ENCODE measurements at regions not wholly inside any gene's neighbourhood (a gene's known extent, or its start where the extent isn't known, plus 50 kb on each side); places are given as distances from the start of the nearest gene placed in this dataset.

DNA sequence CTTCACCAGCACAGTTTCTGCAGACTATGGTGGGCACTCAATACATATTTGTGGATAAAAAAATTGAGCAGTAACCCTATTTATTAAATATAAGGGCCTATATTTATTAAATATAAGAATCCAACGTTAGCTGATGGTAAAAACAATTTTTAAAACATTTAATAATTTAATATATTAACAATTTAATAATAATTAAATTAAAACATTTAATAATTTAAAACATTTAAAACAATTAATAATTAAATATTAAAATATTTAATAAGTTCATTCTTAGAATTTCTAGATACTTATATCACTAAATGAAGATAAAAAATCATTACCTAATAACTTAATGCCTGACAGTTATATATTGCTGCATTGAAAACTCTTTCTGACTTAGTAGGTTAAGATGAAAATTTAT lies 880.2 kb upstream of the EPHA6 start:
- no peak for DNase-seq
- WGBS, 5 donors: 65 to 86% (median 72%) methylated on average over 1 of the region's 1 CpG
- Histone ChIP-seq H3K27ac (no peak overlapping the region), H3K9me3 (no peaks in the 10 kb centered on the region), H3K36me3 (no peaks in the 10 kb centered on the region), H3K4me3 (no peak overlapping the region), H3K27me3 (no peaks in the 10 kb centered on the region), H3K4me1 (no peaks in the 10 kb centered on the region)
- TF ChIP-seq POLR2AphosphoS5 (IDR thresholded peaks at IDR 0.05) (no peak), POLR2A (IDR thresholded peaks at IDR 0.05) (no peak), EP300 (IDR thresholded peaks at IDR 0.05) (no peak), CTCF (IDR thresholded peaks at IDR 0.05) (no peak)
- intact Hi-C loops (cut with DNase I; ENCODE audit: low total_unique reads): no loop called here

DNA sequence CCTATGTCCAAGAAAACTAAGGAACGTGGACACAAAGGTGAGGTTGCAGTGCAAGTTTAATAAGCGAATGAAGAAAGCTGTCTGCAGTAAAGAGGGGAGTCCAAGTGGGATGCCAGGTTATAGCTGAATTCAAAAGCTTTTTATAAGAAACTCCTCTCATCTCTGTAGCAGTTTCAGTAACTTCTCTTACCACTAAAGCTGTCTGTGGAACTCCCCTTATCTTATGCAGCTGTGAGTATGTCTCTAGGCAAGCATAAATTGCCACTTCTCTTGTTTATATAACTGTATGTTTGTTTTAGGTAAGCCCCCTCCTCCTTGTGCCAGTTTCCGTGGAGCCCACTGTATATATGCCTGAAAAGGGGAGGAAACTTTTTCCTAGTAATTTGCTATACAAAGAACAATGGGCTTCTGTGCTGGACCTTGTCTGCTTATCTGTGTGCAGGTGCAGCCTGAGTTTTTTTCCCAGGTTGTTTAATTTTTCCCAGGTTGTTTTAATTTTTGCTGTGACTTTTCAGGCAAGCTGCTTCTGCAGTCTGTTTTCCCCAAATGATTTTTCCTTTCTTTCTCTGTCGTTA lies 875.1 kb upstream of the EPHA6 start:
- Histone ChIP-seq H3K27me3 (no peaks in the 10 kb centered on the region), H3K27ac (no peak overlapping the region), H3K4me3 (no peak overlapping the region), H3K36me3 (no peaks in the 10 kb centered on the region), H3K9me3 (no peaks in the 10 kb centered on the region), H3K4me1 (no peaks in the 10 kb centered on the region)
- TF ChIP-seq CTCF (IDR thresholded peaks at IDR 0.05) (no peak), POLR2AphosphoS5 (IDR thresholded peaks at IDR 0.05) (no peak), POLR2A (IDR thresholded peaks at IDR 0.05) (no peak), EP300 (IDR thresholded peaks at IDR 0.05) (no peak)
- WGBS, 5 donors: 41 to 55% (median 47%) methylated on average over 4 of the region's 4 CpGs
- intact Hi-C loops (cut with DNase I; ENCODE audit: low total_unique reads): no loop called here
- peak in 1 of 2 donors; percentile 41 for DNase-seq

DNA sequence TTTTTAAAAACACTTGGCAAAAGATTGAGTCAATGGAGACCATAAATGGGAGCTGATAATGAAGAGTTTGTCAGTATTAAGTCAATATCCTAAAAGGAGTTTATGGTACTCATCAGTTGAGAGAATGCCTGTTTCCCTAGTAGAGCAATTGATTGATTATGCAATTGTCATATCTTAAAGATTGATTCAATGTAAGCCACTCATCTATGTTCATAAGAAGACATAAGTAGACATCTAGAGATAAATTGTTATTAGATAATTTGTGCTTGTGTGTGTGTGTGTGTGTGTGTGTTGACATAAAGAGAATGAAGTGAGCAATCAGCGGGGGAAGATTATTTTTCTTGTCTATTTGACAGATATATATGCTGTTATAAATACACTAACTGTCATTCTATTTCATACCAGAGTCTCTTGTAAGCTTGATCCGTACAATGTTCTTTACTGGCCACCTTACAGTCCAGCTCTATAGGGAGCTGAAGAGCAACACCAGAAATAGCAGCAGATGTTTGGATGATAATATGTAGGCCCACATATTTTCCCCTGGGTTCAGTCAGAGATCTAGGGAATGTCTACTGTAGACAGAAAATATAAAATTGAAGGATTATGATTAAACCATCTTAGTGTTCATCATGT lies 848.6 kb upstream of the EPHA6 start:
- WGBS, 5 donors: 68 to 82% (median 80%) methylated on average over 2 of the region's 2 CpGs
- DNase-seq: no peak
- TF ChIP-seq CTCF (IDR thresholded peaks at IDR 0.05) (no peak), POLR2A (IDR thresholded peaks at IDR 0.05) (no peak), POLR2AphosphoS5 (IDR thresholded peaks at IDR 0.05) (no peak), EP300 (IDR thresholded peaks at IDR 0.05) (no peak)
- H3K9me3 ChIP-seq: no peaks in the 10 kb centered on the region
- H3K27ac ChIP-seq: no peak overlapping the region
- intact Hi-C loops (cut with DNase I; ENCODE audit: low total_unique reads): no loop called here
- H3K36me3 ChIP-seq: no peaks in the 10 kb centered on the region
- no peaks in the 10 kb centered on the region for H3K4me1 ChIP-seq
- no peaks in the 10 kb centered on the region for H3K27me3 ChIP-seq
- H3K4me3 ChIP-seq: no peak overlapping the region

- H3K4me3 ChIP-seq: no peak overlapping the region
- intact Hi-C loops (cut with DNase I; ENCODE audit: low total_unique reads): no loop called here
- WGBS, 5 donors: 75 to 91% (median 82%) methylated on average over 2 of the region's 2 CpGs
- no peak for DNase-seq
- no peaks in the 10 kb centered on the region for H3K36me3 ChIP-seq
- no peaks in the 10 kb centered on the region for H3K27me3 ChIP-seq
- peaks cover 0 to 5% (median 0%) of the 10 kb centered on the region in 4 donors for H3K9me3 ChIP-seq
- H3K27ac ChIP-seq: peak overlapping the region in 2 of 5 donors; percentile 4 to 54
- no peaks in the 10 kb centered on the region for H3K4me1 ChIP-seq
- no peak for TF ChIP-seq POLR2AphosphoS5 (IDR thresholded peaks at IDR 0.05)
Measured at GRCh38 chr3:95971573-95971972, 842.8 kb upstream of the EPHA6 start.

- no peak for DNase-seq
Measured at GRCh38 chr3:95994338-95994737, 820.1 kb upstream of the EPHA6 start.

More at GRCh38 chr3:95994338-95994737, 820.1 kb upstream of the EPHA6 start:
- Histone ChIP-seq H3K36me3 (no peaks in the 10 kb centered on the region), H3K4me3 (no peak overlapping the region), H3K4me1 (no peaks in the 10 kb centered on the region), H3K27me3 (no peaks in the 10 kb centered on the region), H3K27ac (no peak overlapping the region), H3K9me3 (peaks cover 0 to 5% (median 0%) of the 10 kb centered on the region in 4 donors)
- TF ChIP-seq POLR2A (IDR thresholded peaks at IDR 0.05): no peak
- TF ChIP-seq CTCF (IDR thresholded peaks at IDR 0.05): no peak
- no peak for TF ChIP-seq POLR2AphosphoS5 (IDR thresholded peaks at IDR 0.05)
- TF ChIP-seq EP300 (IDR thresholded peaks at IDR 0.05): no peak
- intact Hi-C loops (cut with DNase I; ENCODE audit: low total_unique reads): no loop called here
- WGBS, 5 donors: 66 to 79% (median 78%) methylated on average over 4 of the region's 4 CpGs

Measured in stomach (tissue), 8 donors.